SU-DHL-6 (cell line): ENCODE measurements at regions not wholly inside any gene's neighbourhood (a gene's known extent, or its start where the extent isn't known, plus 50 kb on each side); places are given as distances from the start of the nearest gene placed in this dataset.

ENCODE experiments used
- H2AFZ ChIP-seq: fragments of 200-600 bp; sonication (generic); 2 replicates; pipeline ENCODE4 v1.6.1; 2014; ENCODE audit warnings: low read depth, mild to moderate bottlenecking, moderate library complexity, mixed read lengths, antibody characterized with exemption, low read length; ENCODE audit not compliant: severe bottlenecking
- H3F3A ChIP-seq: fragments of 200-600 bp; shearing (Covaris generic); 2 replicates; pipeline ENCODE4 v1.6.0; 2016; ENCODE audit warnings: antibody characterized with exemption, mild to moderate bottlenecking; ENCODE audit not compliant: insufficient read depth
- H3K27ac ChIP-seq: fragments of 200-600 bp; sonication (generic); 2 replicates; pipeline ENCODE4 v1.5.1; 2016; ENCODE audit warnings: low read depth, mild to moderate bottlenecking, low read length, moderate library complexity, mixed read lengths
- H3K27me3 ChIP-seq: fragments of 200-600 bp; sonication (generic), shearing (Covaris generic); 2 replicates; pipeline ENCODE4 v1.6.0; 2014; ENCODE audit warnings: mild to moderate bottlenecking, low read length
- H3K36me3 ChIP-seq: fragments of 200-600 bp; sonication (generic); 2 replicates; pipeline ENCODE4 v1.6.1; 2014; ENCODE audit warnings: mild to moderate bottlenecking, low read length, mixed read lengths
- H3K4me2 ChIP-seq: fragments of 300-600, 200-600 bp; shearing (Covaris generic), sonication (generic); 2 replicates; pipeline ENCODE4 v1.6.0; 2014; ENCODE audit warnings: low read length, low read depth, mild to moderate bottlenecking; ENCODE audit not compliant: poor library complexity, severe bottlenecking
- H3K4me3 ChIP-seq: fragments of 200-600 bp; sonication (generic); 2 replicates; pipeline ENCODE4 v1.5.1; 2014; ENCODE audit warnings: antibody characterized with exemption, low read length, mild to moderate bottlenecking, mixed read lengths; ENCODE audit not compliant: insufficient read depth, poor library complexity, severe bottlenecking
- H3K79me2 ChIP-seq: fragments of 200-600 bp; sonication (generic); 2 replicates; pipeline ENCODE4 v1.6.1; 2014; ENCODE audit warnings: mild to moderate bottlenecking, low read length, moderate library complexity; ENCODE audit not compliant: insufficient read depth
- H3K9ac ChIP-seq: fragments of 200-600 bp; sonication (generic); 2 replicates; pipeline ENCODE4 v1.7.0; 2014; ENCODE audit warnings: mild to moderate bottlenecking, low read length
- H3K9me2 ChIP-seq: fragments of 200-600 bp; sonication (generic); replicated peaks from 2 replicates; pipeline ENCODE4 v1.6.1; 2014; ENCODE audit warnings: low read length; ENCODE audit not compliant: insufficient read depth
- H3K9me3 ChIP-seq: fragments of 200-600 bp; sonication (generic); 2 replicates; pipeline ENCODE4 v1.6.1; 2014; ENCODE audit warnings: low read length, mixed read lengths; ENCODE audit not compliant: insufficient read depth
- H4K20me1 ChIP-seq: fragments of 200-600 bp; sonication (generic); 2 replicates; pipeline ENCODE4 v1.6.1; 2014; ENCODE audit warnings: low read depth, mild to moderate bottlenecking, antibody characterized with exemption, low read length, moderate library complexity, mixed read lengths
- CTCF ChIP-seq: fragments of 200-600 bp; sonication (generic); IDR thresholded peaks from one replicate; pipeline ENCODE4 v1.5.1; 2017; ENCODE audit warnings: antibody characterized with exemption, mild to moderate bottlenecking, low read length, moderate library complexity; ENCODE audit not compliant: insufficient read depth, poor library complexity, severe bottlenecking
- EZH2phosphoT487 ChIP-seq: fragments of 200-600 bp; sonication (generic), shearing (Covaris generic); conservative IDR thresholded peaks from 2 replicates; pipeline ENCODE4 v1.6.1; 2018; ENCODE audit warnings: mild to moderate bottlenecking, antibody characterized with exemption, low read length, moderate library complexity, mixed read lengths

- H3F3A ChIP-seq = no peaks in the 10 kb centered on the region
- H3K27me3 ChIP-seq = no peaks in the 10 kb centered on the region
- no peaks in the 10 kb centered on the region for H3K9me2 ChIP-seq
- TF ChIP-seq EZH2phosphoT487 (no peak), CTCF (no peak)
- no peak overlapping the region for H3K4me3 ChIP-seq
- H3K79me2 ChIP-seq = no peaks in the 10 kb centered on the region
- no peak overlapping the region for H3K27ac ChIP-seq
- H3K9ac ChIP-seq = no peak overlapping the region
- no peaks in the 10 kb centered on the region for H4K20me1 ChIP-seq
- H3K36me3 ChIP-seq = no peaks in the 10 kb centered on the region
- no peak overlapping the region for H2AFZ ChIP-seq
- no peaks in the 10 kb centered on the region for H3K9me3 ChIP-seq
- no peak overlapping the region for H3K4me2 ChIP-seq
Observed at GRCh38 chr16:54707813-54708212, 222.9 kb upstream of the IRX5 start.

- Histone ChIP-seq H2AFZ (no peak overlapping the region), H3K79me2 (no peaks in the 10 kb centered on the region), H3F3A (no peaks in the 10 kb centered on the region), H3K36me3 (no peaks in the 10 kb centered on the region), H3K9me2 (no peaks in the 10 kb centered on the region), H3K27ac (no peak overlapping the region), H3K27me3 (no peaks in the 10 kb centered on the region), H3K4me2 (no peak overlapping the region), H3K9me3 (no peaks in the 10 kb centered on the region), H3K4me3 (no peak overlapping the region), H4K20me1 (no peaks in the 10 kb centered on the region), H3K9ac (no peak overlapping the region)
- TF ChIP-seq CTCF (no peak), EZH2phosphoT487 (no peak)
Observed at GRCh38 chr16:54706406-54706805, 224.3 kb upstream of the IRX5 start.

GRCh38 chr16:54703339-54703738 lies 227.3 kb upstream of the IRX5 start:
- H2AFZ ChIP-seq = no peak overlapping the region
- H3K27ac ChIP-seq = no peak overlapping the region
- no peak overlapping the region for H3K4me3 ChIP-seq
- no peak overlapping the region for H3K9ac ChIP-seq
- no peaks in the 10 kb centered on the region for H3K9me2 ChIP-seq
- no peaks in the 10 kb centered on the region for H3F3A ChIP-seq
- no peaks in the 10 kb centered on the region for H3K27me3 ChIP-seq
- no peaks in the 10 kb centered on the region for H3K79me2 ChIP-seq
- no peak for TF ChIP-seq EZH2phosphoT487
- H3K4me2 ChIP-seq = no peak overlapping the region
- H3K36me3 ChIP-seq = no peaks in the 10 kb centered on the region
- no peaks in the 10 kb centered on the region for H3K9me3 ChIP-seq
- H4K20me1 ChIP-seq = no peaks in the 10 kb centered on the region

GRCh38 chr16:54699656-54700055 lies 231.0 kb upstream of the IRX5 start:
- Histone ChIP-seq H3K9me3 (no peaks in the 10 kb centered on the region), H3K4me3 (no peak overlapping the region), H3K79me2 (no peaks in the 10 kb centered on the region), H4K20me1 (no peaks in the 10 kb centered on the region), H3F3A (no peaks in the 10 kb centered on the region), H3K4me2 (no peak overlapping the region), H3K9me2 (no peaks in the 10 kb centered on the region), H2AFZ (no peak overlapping the region), H3K27ac (no peak overlapping the region), H3K36me3 (no peaks in the 10 kb centered on the region), H3K27me3 (no peaks in the 10 kb centered on the region), H3K9ac (no peak overlapping the region)
- no peak for TF ChIP-seq CTCF
- TF ChIP-seq EZH2phosphoT487 = no peak
